OCI-LY7 (cell line): ENCODE measurements at regions not wholly inside any gene's neighbourhood (a gene's known extent, or its start where the extent isn't known, plus 50 kb on each side); places are given as distances from the start of the nearest gene placed in this dataset.

Source experiments
- BruUV-seq: library from RNA; stranded (reverse); fragments of 400-500 nt; replicated peaks from 2 replicates; lab custom pipeline; 2021; lab: Mats Ljungman, UMichigan
- CTCF ChIA-PET: fragments of 300-600 bp; sonication (Branson Sonifier 250); formaldehyde crosslinking; loops from one replicate; lab custom pipeline; 2022; ENCODE audit warnings: antibody characterized with exemption; ENCODE audit not compliant: unreplicated experiment; lab: Charles Lee
- POLR2A ChIA-PET: fragments of 300-600 bp; sonication (Branson Sonifier 250); formaldehyde crosslinking; loops from one replicate; lab custom pipeline; 2022; ENCODE audit warnings: antibody characterized with exemption; lab: Charles Lee
- DNase-seq: peaks from one replicate; pipeline ENCODE4 v3.0.0-alpha.2; 2015; ENCODE audit warnings: low spot score
- H2AFZ ChIP-seq: fragments of 200-600 bp; sonication (generic), shearing (Covaris generic); 2 replicates; pipeline ENCODE4 v1.6.1; 2014; ENCODE audit warnings: mild to moderate bottlenecking, antibody characterized with exemption, low read length, moderate library complexity
- H3K27ac ChIP-seq: fragments of 200-600 bp; sonication (generic); 2 replicates; pipeline ENCODE4 v1.5.1; 2014; ENCODE audit warnings: mixed run types, low read depth, mild to moderate bottlenecking, moderate library complexity, low read length, inconsistent platforms; ENCODE audit not compliant: poor library complexity, severe bottlenecking
- H3K36me3 ChIP-seq: fragments of 200-600 bp; sonication (generic); 2 replicates; pipeline ENCODE4 v1.6.1; 2014; ENCODE audit warnings: mild to moderate bottlenecking, antibody characterized with exemption, low read length, moderate library complexity, mixed read lengths; ENCODE audit not compliant: insufficient read depth
- H3K4me1 ChIP-seq: fragments of 200-600 bp; sonication (generic); 2 replicates; pipeline ENCODE4 v1.5.1; 2014; ENCODE audit warnings: mild to moderate bottlenecking, low read length; ENCODE audit not compliant: insufficient read depth, poor library complexity, severe bottlenecking
- H3K4me2 ChIP-seq: fragments of 200-600 bp; sonication (generic); 2 replicates; pipeline ENCODE4 v1.6.1; 2014; ENCODE audit warnings: mild to moderate bottlenecking, low read length
- H3K4me3 ChIP-seq: fragments of 200-600 bp; sonication (generic); 2 replicates; pipeline ENCODE4 v1.5.1; 2014; ENCODE audit warnings: mild to moderate bottlenecking, low read depth, low read length; ENCODE audit not compliant: poor library complexity, severe bottlenecking
- H3K79me2 ChIP-seq: fragments of 200-600 bp; sonication (generic); 2 replicates; pipeline ENCODE4 v1.6.1; 2016; ENCODE audit warnings: low read depth, mild to moderate bottlenecking, low read length, moderate library complexity, mixed read lengths; ENCODE audit not compliant: insufficient read depth
- H3K9me2 ChIP-seq: fragments of 200-600 bp; sonication (generic); 2 replicates; pipeline ENCODE4 v1.6.1; 2016; ENCODE audit warnings: mild to moderate bottlenecking, low read length, mixed read lengths; ENCODE audit not compliant: insufficient read depth
- H3K9me3 ChIP-seq: fragments of 200-600 bp; sonication (generic); 2 replicates; pipeline ENCODE4 v1.6.1; 2014; ENCODE audit warnings: mild to moderate bottlenecking, mixed run types, low read length, mixed read lengths
- H4K20me1 ChIP-seq: fragments of 200-600 bp; sonication (generic); 2 replicates; pipeline ENCODE4 v1.6.1; 2014; ENCODE audit warnings: mild to moderate bottlenecking, antibody characterized with exemption, low read length, moderate library complexity, mixed read lengths; ENCODE audit not compliant: insufficient read depth
- CTCF ChIP-seq: fragments of 200-600 bp; sonication (generic); conservative IDR thresholded peaks from 2 replicates; pipeline ENCODE4 v1.5.1; 2014; ENCODE audit warnings: mild to moderate bottlenecking, antibody characterized with exemption, low read length, moderate library complexity, mixed read lengths
- EZH2phosphoT487 ChIP-seq: fragments of 200-600 bp; sonication (generic); IDR thresholded peaks from 2 replicates; pipeline ENCODE4 v1.6.1; 2018; ENCODE audit warnings: low read depth, borderline replicate concordance, mild to moderate bottlenecking, mixed run types, antibody characterized with exemption, low read length, moderate library complexity, mixed read lengths
- intact Hi-C: fragments of 100-400 bp; cut with micrococcal nuclease; formaldehyde crosslinking; loops from one replicate; pipeline ENCODE4 v1.10.0; 2022; ENCODE audit not compliant: unreplicated experiment

- Histone ChIP-seq H3K4me2 (no peak overlapping the region), H3K36me3 (no peaks in the 10 kb centered on the region), H3K79me2 (no peaks in the 10 kb centered on the region), H4K20me1 (no peaks in the 10 kb centered on the region), H3K9me3 (no peaks in the 10 kb centered on the region), H3K9me2 (no peaks in the 10 kb centered on the region), H3K4me1 (no peaks in the 10 kb centered on the region), H3K4me3 (no peak overlapping the region), H3K27ac (no peak overlapping the region), H2AFZ (no peak overlapping the region)
- TF ChIP-seq EZH2phosphoT487 = no peak
- no peak for TF ChIP-seq CTCF
- intact Hi-C loops = no loop called here
- POLR2A ChIA-PET = no interaction called here
- no peak for DNase-seq
- no TSS peak for BruUV-seq
- CTCF ChIA-PET = no interaction called here
Observed at GRCh38 chr2:18668221-18668620, 78.9 kb upstream of the NT5C1B start.

GRCh38 chr2:18664421-18664820, 75.1 kb upstream of the NT5C1B start:
- no peaks in the 10 kb centered on the region for H3K9me2 ChIP-seq
- H3K27ac ChIP-seq = no peak overlapping the region
- no peak for DNase-seq
- ChIA-PET CTCF (no interaction called here), POLR2A (interaction anchor here (0.6 to 1.1 kb wide), 4 partner anchors 9 to 129 kb away, joined by 3 to 4 read pairs (median 3); no protein-coding TSS in a partner anchor)
- H3K36me3 ChIP-seq = no peaks in the 10 kb centered on the region
- BruUV-seq = no TSS peak
- H3K9me3 ChIP-seq = no peaks in the 10 kb centered on the region
- no peaks in the 10 kb centered on the region for H3K4me1 ChIP-seq
- H2AFZ ChIP-seq = no peak overlapping the region
- H3K4me2 ChIP-seq = no peak overlapping the region
- TF ChIP-seq EZH2phosphoT487 = no peak
- TF ChIP-seq CTCF = no peak
- no peaks in the 10 kb centered on the region for H3K79me2 ChIP-seq
- H4K20me1 ChIP-seq = no peaks in the 10 kb centered on the region
- intact Hi-C loops = no loop called here
- no peak overlapping the region for H3K4me3 ChIP-seq

- Histone ChIP-seq H3K36me3 (no peaks in the 10 kb centered on the region), H3K4me3 (no peak overlapping the region), H3K9me3 (no peaks in the 10 kb centered on the region), H3K9me2 (no peaks in the 10 kb centered on the region), H2AFZ (no peak overlapping the region), H3K4me1 (no peaks in the 10 kb centered on the region), H3K79me2 (no peaks in the 10 kb centered on the region), H3K27ac (no peak overlapping the region), H3K4me2 (no peak overlapping the region), H4K20me1 (no peaks in the 10 kb centered on the region)
- ChIA-PET CTCF (no interaction called here), POLR2A (interaction anchor here (0.6 to 1.0 kb wide), 4 partner anchors 55 to 334 kb away, joined by 3 read pairs; no protein-coding TSS in a partner anchor)
- DNase-seq = no peak
- intact Hi-C loops = no loop called here
- TF ChIP-seq EZH2phosphoT487 (no peak), CTCF (no peak)
- BruUV-seq = no TSS peak
Observed at GRCh38 chr2:18663861-18664260, 74.5 kb upstream of the NT5C1B start.
